ENCODE measurements at regions not wholly inside any gene's neighbourhood (a gene's known extent, or its start where the extent isn't known, plus 50 kb on each side); places are given as distances from the start of the nearest gene placed in this dataset.
"Not testable (repeated sequence)": the region's sequence is repeated elsewhere in the genome, so short reads cannot be mapped to it uniquely, and the experiment has no call there.

DNA sequence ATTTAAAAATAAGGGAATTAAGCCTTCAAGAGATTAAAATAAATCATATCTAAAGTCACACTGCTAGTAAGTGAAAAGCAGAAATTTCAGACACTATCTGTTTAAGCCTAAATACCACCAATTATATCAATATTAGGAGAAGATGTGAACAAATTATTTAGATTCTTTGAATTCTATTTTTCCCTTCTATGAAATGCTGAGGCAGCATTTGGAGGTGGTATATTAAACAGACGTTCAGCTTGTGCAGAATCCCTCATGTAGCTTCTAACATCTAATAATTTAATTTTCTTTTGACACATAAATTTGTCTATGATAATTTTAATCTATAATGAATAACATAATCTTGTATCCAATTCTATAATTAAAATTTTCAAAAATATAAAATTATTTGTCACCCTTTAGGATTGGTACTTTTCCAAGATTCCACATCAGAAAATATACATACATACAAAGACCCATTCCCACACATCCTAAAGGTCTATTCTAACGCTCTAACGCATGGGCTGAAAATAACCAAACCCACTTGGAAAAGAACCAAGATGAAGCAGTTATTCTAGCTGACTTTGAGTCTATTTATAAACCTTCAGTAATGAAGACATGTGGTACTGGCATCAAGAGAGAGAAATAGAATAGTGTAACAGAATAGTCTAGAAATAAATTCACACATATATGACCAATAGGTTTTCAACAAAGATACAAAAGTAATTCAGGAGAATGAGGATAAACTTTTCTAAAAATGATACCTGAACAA, 751.8 kb downstream of the GALC start:
- no peak for DNase-seq (ENCODE audit: low read depth in 2 of 2)

GRCh38 chr14:87240319-87240718, 752.7 kb downstream of the GALC start:
- not testable (repeated sequence) for DNase-seq (ENCODE audit: low read depth in 2 of 2)

DNA sequence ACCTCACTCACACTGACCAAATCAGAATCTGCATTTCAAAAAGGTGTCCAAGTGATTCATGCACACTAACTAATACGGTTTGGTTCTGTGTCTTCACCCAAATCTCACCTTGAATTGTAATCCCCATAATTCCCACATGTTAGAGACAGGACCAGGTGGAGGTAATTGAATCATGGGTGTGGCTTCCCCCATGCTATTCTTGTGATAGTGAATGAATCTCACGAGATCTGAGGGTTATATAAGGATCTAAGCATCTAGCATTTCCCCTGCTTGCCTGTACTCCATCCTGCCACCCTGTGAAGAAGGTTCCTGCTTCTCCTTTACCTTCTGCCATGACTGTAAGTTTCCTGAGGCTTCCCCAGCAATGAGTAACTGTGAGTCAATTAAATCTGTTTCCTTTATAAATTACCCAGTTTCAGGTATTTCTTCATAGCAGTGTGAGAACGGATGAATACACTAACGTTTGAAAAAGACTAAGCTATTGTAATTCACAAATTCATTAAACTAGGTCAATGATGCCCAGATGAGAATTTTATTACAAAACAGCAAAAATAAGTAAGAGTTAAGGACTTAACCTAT, 759.1 kb downstream of the GALC start:
- no peak for DNase-seq (ENCODE audit: low read depth in 2 of 2)

- DNase-seq (ENCODE audit: low read depth in 2 of 2), result no peak
These were observed 759.7 kb downstream of the GALC start for GRCh38 chr14:87233266-87233665.

- DNase-seq (ENCODE audit: low read depth in 2 of 2), result no peak
These were observed 761.5 kb downstream of the GALC start for GRCh38 chr14:87231336-87232026.

GRCh38 chr14:87230726-87231125, 762.3 kb downstream of the GALC start:
- no peak for DNase-seq (ENCODE audit: low read depth in 2 of 2)

GRCh38 chr14:87229131-87229530, 763.9 kb downstream of the GALC start:
- no peak for DNase-seq (ENCODE audit: low read depth in 2 of 2)

DNA sequence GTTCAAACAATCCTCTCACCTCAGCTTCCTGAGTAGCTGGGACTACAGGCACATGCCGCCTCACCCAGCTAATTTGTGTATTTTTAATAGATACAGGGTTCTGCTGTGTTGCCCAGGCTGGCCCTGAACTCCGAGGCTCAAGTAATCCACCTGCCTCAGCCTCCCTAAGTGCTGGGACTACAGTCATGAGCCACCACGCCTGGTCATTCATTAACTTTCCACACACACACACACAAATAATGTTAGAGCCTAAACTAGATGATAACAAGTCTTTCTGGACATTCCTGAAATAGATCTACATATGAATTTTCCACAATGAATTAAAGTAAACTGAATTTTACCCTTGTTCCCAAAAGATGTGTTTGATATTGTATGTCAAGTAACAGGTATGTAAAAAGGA, 776.0 kb downstream of the GALC start:
- DNase-seq (ENCODE audit: low read depth in 2 of 2), result no peak

GRCh38 chr14:87214558-87214957, 778.4 kb downstream of the GALC start:
- DNase-seq (ENCODE audit: low read depth in 2 of 2), result no peak

- DNase-seq (ENCODE audit: low read depth in 2 of 2), result no peak
These were observed 785.2 kb downstream of the GALC start for GRCh38 chr14:87207756-87208155.

- no peak for DNase-seq (ENCODE audit: low read depth in 2 of 2)
These were observed 787.2 kb downstream of the GALC start for GRCh38 chr14:87205811-87206210.

GRCh38 chr14:87203346-87203745, 789.6 kb downstream of the GALC start:
- DNase-seq (ENCODE audit: low read depth in 2 of 2), result no peak

DNA sequence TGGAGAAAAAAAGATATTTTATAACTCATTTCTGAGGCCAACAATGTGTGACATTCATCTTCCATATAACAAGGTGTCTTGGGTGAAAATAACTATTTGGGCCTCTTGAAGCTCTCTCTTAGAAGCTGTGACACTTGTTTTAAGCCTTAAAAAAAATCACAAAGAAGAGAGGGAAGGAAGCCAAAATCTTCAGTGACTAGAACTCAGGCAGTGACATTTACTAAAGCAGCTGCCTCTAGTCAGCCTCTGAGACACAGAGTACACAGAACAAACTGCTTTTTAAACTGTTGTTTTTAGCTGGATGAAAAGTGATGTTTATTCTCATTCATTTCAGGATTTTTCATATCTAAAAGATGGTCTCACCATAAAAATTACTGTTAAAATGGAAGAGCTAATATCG, 793.6 kb downstream of the GALC start:
- DNase-seq (ENCODE audit: low read depth in 2 of 2), result no peak

- no peak for DNase-seq (ENCODE audit: low read depth in 2 of 2)
These were observed 796.5 kb downstream of the GALC start for GRCh38 chr14:87196436-87196835.

DNA sequence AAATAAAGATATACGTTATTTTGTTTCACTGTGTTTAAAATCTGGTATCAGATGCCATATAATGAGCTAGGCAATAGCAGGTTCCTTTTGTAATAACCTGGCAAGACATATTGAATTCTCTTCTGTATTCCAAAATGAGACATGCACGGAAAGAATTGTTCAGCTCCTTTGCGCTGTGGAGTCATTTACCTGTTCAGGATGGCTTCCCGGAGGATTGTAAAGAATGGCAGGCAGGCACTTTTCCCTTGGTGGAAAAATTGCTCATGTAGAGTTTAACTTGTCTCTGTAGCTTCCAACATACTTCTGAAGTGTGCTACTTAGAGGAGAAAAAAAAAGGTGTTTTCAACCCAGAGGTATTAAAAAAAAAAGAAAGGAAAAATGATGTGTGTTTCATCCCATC, 805.2 kb downstream of the GALC start:
- no peak for DNase-seq (ENCODE audit: low read depth in 2 of 2)

DNA sequence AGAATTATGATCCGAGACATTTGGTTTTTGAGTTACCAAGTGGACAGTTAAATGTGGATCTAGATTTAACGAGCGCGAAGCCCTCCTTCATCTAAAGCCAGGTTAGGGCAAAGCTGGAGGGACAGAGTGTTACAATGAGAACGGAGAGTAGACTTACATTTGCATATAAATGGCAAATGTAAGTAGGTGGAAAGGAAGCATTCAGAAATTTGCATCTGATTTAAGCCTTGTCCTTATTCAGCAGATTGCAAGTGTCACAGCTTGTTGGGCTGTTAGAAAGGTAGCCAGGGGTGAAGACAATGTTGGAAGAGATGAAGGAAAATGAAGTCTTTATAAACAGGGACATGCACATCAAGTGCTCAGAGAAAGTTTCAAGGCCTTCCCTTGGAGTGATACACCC, 806.2 kb downstream of the GALC start:
- DNase-seq (ENCODE audit: low read depth in 2 of 2), result no peak

GRCh38 chr14:87185961-87186560, 806.9 kb downstream of the GALC start:
- DNase-seq (ENCODE audit: low read depth in 2 of 2), result no peak

DNA sequence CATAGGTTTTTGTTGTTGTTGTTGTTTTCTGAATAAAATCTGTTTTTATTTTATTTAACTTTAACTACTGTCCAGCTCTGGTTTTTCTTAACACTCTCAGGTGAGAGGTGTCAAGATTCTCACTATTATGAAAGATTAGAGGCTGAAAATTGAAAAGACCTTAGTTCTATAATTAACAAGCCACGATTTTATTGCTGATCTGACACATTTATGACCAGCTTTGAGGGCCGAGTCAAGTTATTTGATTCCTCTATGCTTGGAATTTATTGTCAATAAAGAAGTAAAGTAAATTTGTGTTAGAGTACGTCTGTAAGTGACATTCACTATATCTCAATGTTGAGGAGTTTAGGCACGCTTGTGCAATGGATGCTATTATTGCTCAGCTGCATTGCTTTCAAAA, 808.8 kb downstream of the GALC start:
- DNase-seq (ENCODE audit: low read depth in 2 of 2), result no peak

DNA sequence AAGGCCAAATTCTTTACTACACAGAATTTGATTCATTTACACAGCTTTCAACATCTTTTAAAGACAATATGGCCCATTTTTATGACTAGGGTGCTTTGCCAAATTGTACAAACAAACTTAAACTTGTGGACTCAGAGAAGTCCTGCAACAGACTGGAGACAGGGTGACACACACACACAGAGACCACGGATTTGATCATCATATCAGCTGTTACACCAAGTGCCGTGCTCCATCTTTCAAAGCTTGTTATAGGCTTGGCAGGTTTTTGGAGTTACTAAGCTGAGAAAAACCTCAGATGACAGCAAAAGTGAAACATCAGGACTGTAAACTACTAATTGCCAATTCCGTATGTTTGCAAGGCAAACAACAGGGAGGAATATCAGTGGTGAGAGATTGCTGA, 811.7 kb downstream of the GALC start:
- DNase-seq (ENCODE audit: low read depth in 2 of 2), result no peak

DNA sequence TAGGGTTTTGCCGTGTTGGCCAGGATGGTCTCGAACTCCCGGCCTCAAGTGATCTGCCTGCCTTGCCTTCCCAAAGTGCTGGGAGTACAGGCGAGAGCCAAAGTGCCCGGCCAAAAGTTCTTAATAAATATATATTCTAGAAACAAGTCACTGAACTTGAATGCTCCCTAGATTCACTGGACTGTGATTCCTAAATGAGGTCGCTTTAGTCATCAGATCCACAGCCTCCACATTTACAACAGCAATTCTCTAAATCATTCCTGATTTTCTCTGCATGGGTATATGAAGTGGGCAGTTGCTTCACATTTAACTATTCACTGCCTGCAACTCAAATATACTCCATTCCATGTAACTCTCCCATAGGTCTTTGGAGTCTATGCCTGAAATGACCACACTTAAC, 813.0 kb downstream of the GALC start:
- DNase-seq (ENCODE audit: low read depth in 2 of 2), result no peak

- no peak for DNase-seq (ENCODE audit: low read depth in 2 of 2)
These were observed 814.7 kb downstream of the GALC start for GRCh38 chr14:87178277-87178676.

GRCh38 chr14:87175175-87175574, 817.8 kb downstream of the GALC start:
- no peak for DNase-seq (ENCODE audit: low read depth in 2 of 2)

GRCh38 chr14:87171141-87171540, 821.8 kb downstream of the GALC start:
- DNase-seq (ENCODE audit: low read depth in 2 of 2), result no peak
